Esophagus squamous epithelium (tissue), 5 donors: ENCODE measurements at regions not wholly inside any gene's neighbourhood (a gene's known extent, or its start where the extent isn't known, plus 50 kb on each side); places are given as distances from the start of the nearest gene placed in this dataset.

Source experiments
- DNase-seq: peaks from one replicate; lab custom pipeline; 2025; lab: John Stamatoyannopoulos, UW
- H3K27ac ChIP-seq, 4 donors: fragments of 200-600 bp; sonication (generic); one replicate each; pipeline ENCODE4 v1.5.1; 2016 to 2019; ENCODE audit warnings: mild to moderate bottlenecking in 1 of 4
- H3K27me3 ChIP-seq, 4 donors: fragments of 200-600 bp; sonication (generic); 1 replicate in 3 of 4; 2 replicates in 1 of 4; pipeline versions ENCODE4 v1.5.1 to v1.6.0; 2017 to 2021; ENCODE audit warnings: antibody characterized with exemption in 1 of 4
- H3K36me3 ChIP-seq, 3 donors: fragments of 200-600 bp; sonication (generic); one replicate each; pipeline ENCODE4 v1.5.1; 2016 to 2019
- H3K4me1 ChIP-seq, 3 donors: fragments of 200-600 bp; sonication (generic); one replicate each; pipeline ENCODE4 v1.5.1; 2017 to 2019
- H3K4me3 ChIP-seq, 4 donors: fragments of 200-600 bp; sonication (generic); 1 replicate in 3 of 4; 2 replicates in 1 of 4; pipeline ENCODE4 v1.5.1; 2016 to 2019; ENCODE audit warnings: mild to moderate bottlenecking in 2 of 4, moderate library complexity in 1 of 4
- H3K9me3 ChIP-seq, 3 donors: fragments of 200-600 bp; sonication (generic); one replicate each; pipeline ENCODE4 v1.5.1; 2016 to 2019
- POLR2A ChIP-seq, 4 donors: fragments of 450-650 bp; IDR thresholded peaks; one replicate each; pipeline ENCODE4 v1.6.1; 2017; ENCODE audit warnings: antibody characterized with exemption in 4 of 4, mild to moderate bottlenecking in 4 of 4, moderate library complexity in 3 of 4
- WGBS, 2 donors: methylation state at CpG; one replicate each; pipeline ENCODE4 v1.1.5; 2018; 5-methylcytosine and 5-hydroxymethylcytosine counted together
- intact Hi-C: fragments of 100-400 bp; cut with DNase I; formaldehyde crosslinking; loops from one replicate; pipeline ENCODE4 v1.15.0; 2022
- TF ChIP-seq, protein P1 (sequence below), 6 experiments: fragments of 450-650 bp in 4 of 6; fragments of 200-600 bp in 2 of 6; sonication (generic) in 2 of 6; IDR thresholded peaks; one replicate each; pipeline ENCODE4 v1.5.1; 2016 to 2019; ENCODE audit warnings: antibody characterized with exemption in 6 of 6, mild to moderate bottlenecking in 4 of 6, moderate library complexity in 4 of 6
- donor health status: DM: yes; HTN: yes; CAD: no.

DNA sequence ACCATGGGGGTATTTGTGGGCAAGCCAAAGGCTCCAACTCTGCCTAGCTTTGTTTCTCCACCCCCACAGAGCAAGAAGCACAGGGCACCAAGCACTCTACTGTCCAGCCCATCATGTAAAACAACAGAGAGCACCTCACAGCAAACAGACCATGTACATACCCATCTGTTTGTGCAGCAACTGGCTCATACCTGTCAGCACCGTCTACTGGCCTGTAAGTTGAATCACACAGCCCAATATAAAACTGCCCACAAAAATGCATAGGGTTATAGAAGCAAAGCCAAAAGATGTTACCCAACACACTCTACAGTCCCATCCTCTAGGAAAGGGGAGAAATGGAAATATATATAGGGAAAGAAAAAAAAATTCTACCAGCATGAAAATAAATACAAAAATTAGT, 139.7 kb upstream of the CPNE4 start:
- H3K36me3 ChIP-seq = no peaks in the 10 kb centered on the region
- TF ChIP-seq POLR2A (IDR thresholded peaks at IDR 0.05) = no peak
- TF ChIP-seq, protein P1, sequence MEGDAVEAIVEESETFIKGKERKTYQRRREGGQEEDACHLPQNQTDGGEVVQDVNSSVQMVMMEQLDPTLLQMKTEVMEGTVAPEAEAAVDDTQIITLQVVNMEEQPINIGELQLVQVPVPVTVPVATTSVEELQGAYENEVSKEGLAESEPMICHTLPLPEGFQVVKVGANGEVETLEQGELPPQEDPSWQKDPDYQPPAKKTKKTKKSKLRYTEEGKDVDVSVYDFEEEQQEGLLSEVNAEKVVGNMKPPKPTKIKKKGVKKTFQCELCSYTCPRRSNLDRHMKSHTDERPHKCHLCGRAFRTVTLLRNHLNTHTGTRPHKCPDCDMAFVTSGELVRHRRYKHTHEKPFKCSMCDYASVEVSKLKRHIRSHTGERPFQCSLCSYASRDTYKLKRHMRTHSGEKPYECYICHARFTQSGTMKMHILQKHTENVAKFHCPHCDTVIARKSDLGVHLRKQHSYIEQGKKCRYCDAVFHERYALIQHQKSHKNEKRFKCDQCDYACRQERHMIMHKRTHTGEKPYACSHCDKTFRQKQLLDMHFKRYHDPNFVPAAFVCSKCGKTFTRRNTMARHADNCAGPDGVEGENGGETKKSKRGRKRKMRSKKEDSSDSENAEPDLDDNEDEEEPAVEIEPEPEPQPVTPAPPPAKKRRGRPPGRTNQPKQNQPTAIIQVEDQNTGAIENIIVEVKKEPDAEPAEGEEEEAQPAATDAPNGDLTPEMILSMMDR (IDR thresholded peaks at IDR 0.05) = no peak
- intact Hi-C loops = no loop called here
- H3K27ac ChIP-seq = no peak overlapping the region
- no peaks in the 10 kb centered on the region for H3K4me1 ChIP-seq
- H3K27me3 ChIP-seq = no peaks in the 10 kb centered on the region
- no peak for DNase-seq
- H3K4me3 ChIP-seq = no peak overlapping the region
- H3K9me3 ChIP-seq = no peaks in the 10 kb centered on the region
- WGBS, 2 donors = 40 to 60% methylated on average over 1 of the region's 1 CpG

DNA sequence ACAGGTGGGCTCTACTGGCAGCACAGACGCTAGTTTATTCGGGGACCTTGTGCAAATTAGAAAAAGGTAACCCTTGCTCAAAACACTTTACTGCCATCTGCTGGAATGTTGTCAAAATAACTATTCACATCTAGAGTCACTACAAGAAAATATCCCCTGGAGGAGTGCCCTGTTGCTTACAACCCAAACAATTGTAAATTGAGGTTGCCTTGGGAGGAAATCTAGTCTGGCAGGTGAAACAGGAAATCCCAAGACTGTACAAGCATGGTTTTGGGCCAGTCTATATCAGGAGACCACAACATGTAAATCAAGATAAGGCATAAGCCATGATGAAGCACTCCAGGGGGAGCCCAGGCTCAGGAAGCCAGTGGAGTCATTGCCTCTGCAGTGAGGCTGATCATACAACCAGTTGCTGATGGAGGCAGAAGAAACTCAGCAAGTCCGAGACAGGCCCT, 136.8 kb upstream of the ACP3 start:
- Histone ChIP-seq H3K9me3 (no peaks in the 10 kb centered on the region), H3K36me3 (no peaks in the 10 kb centered on the region), H3K4me1 (peaks cover 0 to 9% (median 0%) of the 10 kb centered on the region in 3 donors), H3K4me3 (no peak overlapping the region), H3K27me3 (no peaks in the 10 kb centered on the region), H3K27ac (no peak overlapping the region)
- intact Hi-C loops = no loop called here
- no peak for DNase-seq
- 11 to 15% methylated on average over 3 of the region's 3 CpGs for WGBS, 2 donors
- no peak for TF ChIP-seq POLR2A (IDR thresholded peaks at IDR 0.05)
- TF ChIP-seq, protein P1 (IDR thresholded peaks at IDR 0.05) = peak in 5 of 6 experiments; percentile 27 to 60 (median 40)

DNA sequence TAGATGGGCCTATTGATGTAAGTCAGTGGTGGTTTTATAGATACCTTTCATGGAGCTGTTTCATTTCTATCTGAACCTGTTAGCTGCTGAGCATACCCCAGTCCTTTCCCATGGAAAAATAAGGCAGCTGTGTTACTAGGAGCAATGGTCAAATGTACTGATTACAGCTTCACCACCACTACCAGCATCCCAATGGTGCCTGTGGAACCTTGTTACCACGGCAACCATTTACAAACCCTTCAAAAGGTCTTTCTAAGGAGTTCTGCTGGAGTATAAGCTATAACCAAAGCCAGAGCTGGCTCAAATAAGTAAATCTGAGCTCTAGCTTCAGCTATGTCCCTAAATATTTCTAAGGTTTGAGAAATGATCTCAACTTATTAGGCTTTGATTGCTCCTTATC, 133.4 kb upstream of the ACP3 start:
- peaks cover 0 to 16% (median 0%) of the 10 kb centered on the region in 3 donors for H3K4me1 ChIP-seq
- no peak overlapping the region for H3K4me3 ChIP-seq
- TF ChIP-seq, protein P1 (IDR thresholded peaks at IDR 0.05) = no peak
- TF ChIP-seq POLR2A (IDR thresholded peaks at IDR 0.05) = no peak
- DNase-seq = no peak
- H3K36me3 ChIP-seq = no peaks in the 10 kb centered on the region
- intact Hi-C loops = no loop called here
- no peak overlapping the region for H3K27ac ChIP-seq
- H3K9me3 ChIP-seq = no peaks in the 10 kb centered on the region
- no peaks in the 10 kb centered on the region for H3K27me3 ChIP-seq
- 36 to 50% methylated on average over 1 of the region's 1 CpG for WGBS, 2 donors

DNA sequence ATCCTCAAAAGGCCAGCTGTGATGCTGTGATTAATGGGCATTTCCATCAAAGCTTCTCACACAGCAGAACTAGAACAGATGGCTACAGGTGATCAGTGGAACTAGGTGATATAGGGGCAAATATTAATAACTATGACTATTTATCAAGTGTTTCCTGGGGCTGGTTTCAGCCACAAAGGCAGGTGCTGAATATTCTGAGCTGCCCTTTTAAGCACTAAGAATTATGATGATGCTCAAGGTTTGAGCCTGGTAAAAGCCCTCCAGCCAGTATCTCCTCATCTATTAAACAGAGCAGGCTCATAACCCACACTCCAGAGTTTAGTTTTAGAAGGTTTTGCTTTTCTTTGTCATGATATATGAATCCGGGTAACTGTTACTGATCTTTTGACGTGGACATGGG, 129.5 kb upstream of the ACP3 start:
- TF ChIP-seq, protein P1 (IDR thresholded peaks at IDR 0.05) = no peak
- TF ChIP-seq POLR2A (IDR thresholded peaks at IDR 0.05) = no peak
- Histone ChIP-seq H3K27ac (no peak overlapping the region), H3K27me3 (peaks cover 0 to 6% (median 0%) of the 10 kb centered on the region in 4 donors), H3K4me3 (no peak overlapping the region), H3K4me1 (peaks cover 0 to 9% (median 0%) of the 10 kb centered on the region in 3 donors), H3K9me3 (no peaks in the 10 kb centered on the region), H3K36me3 (no peaks in the 10 kb centered on the region)
- 82% methylated on average over 2 of the region's 2 CpGs; no CpG with 5 or more reads in 1 of the 2 donors for WGBS, 2 donors
- no peak for DNase-seq
- intact Hi-C loops = no loop called here

DNA sequence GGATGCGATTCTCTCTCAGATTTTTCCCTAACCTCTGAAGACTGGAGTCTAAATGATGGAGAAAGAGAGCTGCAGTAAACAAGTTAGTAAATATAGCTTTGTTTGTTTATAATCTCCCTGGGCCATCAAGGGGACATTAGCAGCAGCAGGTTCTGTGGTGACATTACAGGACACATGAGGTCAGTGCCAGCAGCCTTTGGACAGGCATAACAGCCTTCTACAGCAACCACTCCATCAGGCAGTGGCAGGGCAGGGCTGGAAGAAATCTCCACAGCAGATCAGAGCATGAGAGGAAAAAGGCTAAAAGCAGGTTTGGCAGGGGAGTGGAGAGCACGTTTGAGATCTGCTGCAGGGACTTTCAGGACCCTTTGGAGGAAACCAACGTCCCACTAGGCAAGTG, 127.6 kb upstream of the ACP3 start:
- no peaks in the 10 kb centered on the region for H3K9me3 ChIP-seq
- H3K27ac ChIP-seq = no peak overlapping the region
- peaks cover 0 to 6% (median 0%) of the 10 kb centered on the region in 4 donors for H3K27me3 ChIP-seq
- no peak overlapping the region for H3K4me3 ChIP-seq
- no peak for DNase-seq
- peaks cover 0 to 9% (median 0%) of the 10 kb centered on the region in 3 donors for H3K4me1 ChIP-seq
- WGBS, 2 donors = 28% methylated on average over 3 of the region's 3 CpGs
- intact Hi-C loops = no loop called here
- TF ChIP-seq, protein P1 (IDR thresholded peaks at IDR 0.05) = no peak
- TF ChIP-seq POLR2A (IDR thresholded peaks at IDR 0.05) = no peak
- no peaks in the 10 kb centered on the region for H3K36me3 ChIP-seq
